GM18505 (cell line): ENCODE measurements at regions not wholly inside any gene's neighbourhood (a gene's known extent, or its start where the extent isn't known, plus 50 kb on each side); places are given as distances from the start of the nearest gene placed in this dataset.

Source experiments
- ATAC-seq: cut with Tn5 transposase; IDR thresholded peaks from one replicate; pipeline ENCODE4 v1.9.1; 2021; ENCODE audit not compliant: unreplicated experiment
- POLR2A ChIP-seq: IDR thresholded peaks from 4 replicates; pipeline ENCODE4 v1.6.1; 2011; ENCODE audit warnings: borderline replicate concordance; ENCODE audit not compliant: insufficient read depth, insufficient read length; ENCODE audit errors: extremely low read depth

DNA sequence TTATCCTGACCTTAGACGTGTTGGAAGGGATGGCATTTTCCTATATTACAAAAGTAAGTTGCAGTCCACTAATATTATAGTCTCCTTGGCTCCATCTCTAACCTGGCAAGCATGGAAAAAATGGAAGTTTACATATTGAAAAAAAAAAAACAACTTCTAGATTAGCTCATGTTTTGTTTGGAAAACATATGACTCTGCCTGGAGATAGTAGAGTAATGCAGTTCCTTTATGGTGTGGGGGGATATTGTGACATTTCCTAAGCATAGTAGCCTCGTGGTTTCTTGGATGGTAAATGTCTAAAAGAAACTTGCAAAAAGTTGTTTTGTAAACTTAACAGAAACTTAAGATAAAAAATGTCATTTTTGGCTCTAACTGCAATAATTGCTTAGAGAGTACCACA lies 244.4 kb upstream of the FBXL7 start:
- no peak for ATAC-seq
- TF ChIP-seq POLR2A = no peak

DNA sequence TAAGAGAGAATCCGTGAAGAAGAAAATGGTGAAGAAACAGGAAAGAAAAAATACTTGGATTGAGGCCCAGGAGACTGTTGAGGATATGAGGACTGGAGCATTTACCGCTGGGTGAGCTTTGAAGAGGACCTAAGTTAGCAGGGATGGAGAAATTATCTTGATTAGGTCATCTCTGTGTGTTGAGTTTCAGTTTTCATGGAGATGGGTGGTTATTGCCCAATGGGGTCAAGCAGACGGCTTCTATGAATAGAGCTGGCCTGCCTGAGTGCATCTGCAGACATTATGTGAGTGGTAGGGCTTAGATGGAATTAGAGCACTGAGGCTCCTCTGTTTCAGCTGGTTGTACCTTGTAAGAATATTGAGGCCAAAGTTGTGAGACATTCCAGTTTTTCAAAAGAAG lies 245.4 kb upstream of the FBXL7 start:
- ATAC-seq = no peak
- no peak for TF ChIP-seq POLR2A

DNA sequence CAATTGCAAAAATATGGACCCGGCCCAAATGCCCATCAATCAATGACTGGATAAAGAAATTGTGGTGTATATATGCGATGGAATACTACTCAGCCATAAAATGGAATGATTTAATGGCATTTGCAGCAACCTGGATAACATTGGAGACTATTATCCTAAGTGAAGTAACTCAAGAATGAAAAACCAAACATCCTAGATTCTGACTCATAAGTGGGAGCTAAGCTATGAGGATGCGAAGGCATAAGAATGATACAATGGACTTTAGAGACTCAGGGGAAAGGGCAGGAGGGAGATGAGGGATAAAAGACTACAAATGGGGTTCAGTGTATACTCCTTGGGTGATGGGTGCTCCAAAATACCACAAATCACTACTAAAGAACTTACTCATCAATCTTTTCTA lies 247.6 kb upstream of the FBXL7 start:
- ATAC-seq = no peak
- TF ChIP-seq POLR2A = no peak

DNA sequence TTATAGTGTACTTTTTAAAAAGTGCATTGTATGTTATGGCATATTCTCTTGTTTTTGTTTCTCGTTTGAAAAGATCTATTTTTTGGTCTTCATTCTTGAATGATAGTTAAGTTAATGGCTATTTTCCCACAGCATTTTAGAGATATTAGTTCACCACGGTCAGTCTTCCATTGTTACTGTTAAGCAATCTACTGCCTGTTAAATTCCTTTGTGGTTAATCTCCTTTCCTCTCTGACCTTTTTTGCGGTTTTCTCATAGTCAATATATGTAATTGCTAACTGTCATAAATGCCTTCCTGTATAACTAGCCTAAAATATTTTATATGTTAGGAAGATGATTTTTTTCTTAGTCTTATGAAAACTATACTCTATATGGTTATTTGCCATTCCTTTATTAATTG lies 250.8 kb upstream of the FBXL7 start:
- no peak for ATAC-seq
- TF ChIP-seq POLR2A = no peak

DNA sequence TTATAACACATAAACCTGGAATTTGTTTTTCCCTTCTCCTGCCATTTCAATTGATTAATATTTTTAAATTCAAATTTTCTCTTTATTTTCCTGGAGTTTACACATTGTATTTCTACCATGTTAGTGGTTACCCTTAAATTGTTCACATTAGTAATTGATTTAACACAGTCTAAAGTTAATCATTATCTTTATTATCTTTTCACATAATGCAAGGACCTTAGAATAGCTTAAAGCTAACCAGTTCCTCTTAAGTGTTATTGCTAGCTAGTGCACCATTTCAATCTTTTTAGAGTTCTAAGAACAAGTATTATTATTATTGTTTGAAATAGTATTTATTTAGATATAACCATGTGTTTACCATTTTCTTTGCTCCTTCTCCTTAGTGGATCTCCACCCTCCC lies 251.2 kb upstream of the FBXL7 start:
- no peak for ATAC-seq
- TF ChIP-seq POLR2A = no peak

DNA sequence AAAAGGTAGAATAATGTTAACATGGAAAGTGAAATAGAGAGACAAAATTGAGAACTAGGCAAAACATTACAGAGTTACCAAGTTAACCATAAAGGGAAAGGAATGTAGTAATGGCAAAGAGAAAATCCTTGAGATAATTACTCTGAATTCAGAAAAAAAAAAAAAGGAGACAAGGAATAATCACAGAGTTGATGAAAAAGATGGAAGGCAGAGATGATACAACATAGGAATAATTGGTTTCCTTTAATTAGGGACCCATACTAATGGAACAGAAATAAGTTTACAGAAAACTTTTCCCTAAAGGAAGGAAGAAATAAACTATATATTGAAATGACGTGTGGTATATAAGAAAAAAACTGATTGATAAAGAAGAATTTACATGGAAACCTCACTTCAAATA lies 254.1 kb upstream of the FBXL7 start:
- no peak for ATAC-seq
- no peak for TF ChIP-seq POLR2A

DNA sequence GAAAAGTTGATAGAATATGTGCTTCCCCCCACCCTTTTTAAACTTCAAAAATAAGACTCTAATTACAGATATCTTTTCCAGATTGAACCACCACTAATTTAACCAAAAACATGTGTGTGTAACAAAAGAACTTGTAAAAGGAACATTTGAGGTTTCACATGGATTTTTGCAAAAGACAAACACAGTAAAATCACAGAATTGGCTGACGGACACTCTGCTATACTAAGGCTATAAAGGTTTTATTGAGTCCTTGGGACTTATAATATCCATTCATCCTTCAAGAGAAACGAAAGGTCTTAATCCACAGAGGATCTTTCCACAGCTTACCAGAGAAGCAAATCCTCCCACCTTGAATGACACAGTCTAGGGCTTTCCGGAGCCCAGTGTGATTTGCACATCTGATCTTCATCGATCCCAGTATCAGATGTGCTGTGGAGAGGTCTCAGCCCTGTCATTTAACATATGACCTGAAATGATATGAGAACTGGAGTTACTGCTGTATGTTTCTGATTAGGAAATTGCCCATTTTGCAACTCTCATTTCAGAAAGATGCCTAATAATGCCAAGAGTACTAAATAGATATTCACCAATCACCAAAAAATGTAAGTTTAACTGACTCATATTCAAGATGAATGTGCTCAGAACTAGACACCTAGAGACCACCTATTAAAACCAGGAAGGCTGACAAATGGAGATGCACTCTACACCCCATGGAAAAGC lies 256.5 kb upstream of the FBXL7 start:
- TF ChIP-seq POLR2A = no peak
- ATAC-seq = no peak

DNA sequence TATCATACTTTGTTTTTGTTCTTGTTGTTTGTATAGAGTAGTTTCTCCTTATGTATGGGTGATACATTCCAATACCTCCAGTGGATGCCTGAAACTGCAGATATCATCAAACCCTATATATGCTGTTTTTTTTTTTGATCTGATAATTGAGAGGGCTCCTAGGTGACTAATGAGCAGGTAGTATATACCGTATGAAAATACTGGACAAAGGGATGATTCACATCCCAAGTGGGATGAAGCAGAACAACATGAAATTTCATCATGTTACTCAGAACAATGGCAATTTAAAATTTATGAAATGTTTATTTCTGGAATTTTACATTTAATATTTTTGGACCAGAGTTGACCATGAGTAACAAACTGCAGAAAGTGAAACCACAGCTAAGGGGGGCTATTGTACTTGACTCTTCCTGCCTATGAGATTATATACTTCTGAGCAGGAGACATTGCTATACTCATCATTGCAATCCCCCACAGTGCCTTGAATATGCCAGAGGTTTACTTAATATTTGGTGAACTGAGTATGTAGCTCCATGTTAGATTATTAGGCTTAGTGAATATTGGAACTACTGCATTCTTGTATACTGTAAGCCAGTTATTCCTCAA lies 258.7 kb upstream of the FBXL7 start:
- no peak for ATAC-seq
- no peak for TF ChIP-seq POLR2A

DNA sequence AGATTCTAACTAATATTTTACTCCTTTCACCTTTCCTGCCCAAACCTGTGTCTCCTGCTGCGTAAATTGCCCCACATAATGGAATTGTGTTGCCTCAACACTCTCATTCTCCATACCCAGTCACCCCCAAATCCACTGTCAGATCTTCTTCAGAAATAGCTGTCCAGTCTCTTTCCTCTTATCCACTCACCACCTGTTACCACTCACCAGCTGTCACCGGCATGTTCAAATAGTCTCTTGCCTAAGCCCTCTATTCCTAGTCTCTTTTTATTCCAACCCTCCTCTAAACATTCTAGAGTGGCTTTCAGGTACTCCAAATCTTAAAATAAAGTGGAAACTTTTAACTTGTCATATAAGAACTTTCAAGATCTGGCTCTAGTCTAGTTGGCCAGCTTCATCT lies 262.0 kb upstream of the FBXL7 start:
- ATAC-seq = no peak
- no peak for TF ChIP-seq POLR2A

DNA sequence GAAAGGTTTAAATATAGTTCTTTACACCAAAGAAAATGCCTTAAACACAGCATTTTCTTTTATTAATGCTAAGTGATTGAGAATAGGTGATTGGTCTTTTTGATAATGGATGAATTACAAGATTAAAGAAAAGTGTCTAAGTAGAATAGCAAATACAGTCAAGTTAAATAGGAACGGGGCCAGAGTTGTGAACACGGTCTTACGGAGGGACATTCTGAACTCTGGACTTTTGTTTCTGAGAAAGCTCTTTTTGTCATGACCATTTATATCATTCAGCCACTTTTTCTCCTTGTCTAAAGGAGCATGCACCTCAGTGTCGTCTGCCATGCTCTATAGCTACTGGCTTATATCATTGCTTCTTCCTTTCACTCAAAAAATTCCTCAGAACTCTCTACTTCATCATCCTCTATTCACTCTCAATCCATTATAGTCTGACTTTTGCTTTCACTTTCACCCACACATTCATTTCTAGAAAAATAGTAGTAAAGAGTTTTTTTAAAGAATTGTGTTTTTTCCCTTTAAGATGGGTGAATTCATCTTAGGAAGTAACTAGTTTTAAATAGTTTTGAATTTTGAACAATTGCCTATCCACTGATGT lies 263.0 kb upstream of the FBXL7 start:
- ATAC-seq = no peak
- TF ChIP-seq POLR2A = no peak

DNA sequence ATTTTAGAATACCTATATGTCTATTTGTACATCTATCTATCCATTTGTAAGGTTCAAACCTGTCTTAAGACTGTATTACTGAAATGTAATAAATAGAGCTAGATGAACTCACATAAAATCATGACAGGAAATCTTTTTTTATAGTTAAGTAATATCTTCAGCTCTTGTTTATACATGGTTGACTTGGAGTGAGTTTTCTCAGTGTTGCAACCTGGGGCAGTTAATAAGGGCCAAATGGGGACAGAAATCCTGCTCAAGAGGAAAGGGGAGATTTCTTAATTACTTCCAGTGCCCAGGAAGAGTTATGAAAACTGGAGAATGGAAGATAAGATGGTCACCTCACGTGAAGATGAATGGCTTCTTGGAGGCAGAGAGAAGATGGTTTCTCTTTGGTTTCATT lies 265.1 kb upstream of the FBXL7 start:
- TF ChIP-seq POLR2A = no peak
- ATAC-seq = no peak

DNA sequence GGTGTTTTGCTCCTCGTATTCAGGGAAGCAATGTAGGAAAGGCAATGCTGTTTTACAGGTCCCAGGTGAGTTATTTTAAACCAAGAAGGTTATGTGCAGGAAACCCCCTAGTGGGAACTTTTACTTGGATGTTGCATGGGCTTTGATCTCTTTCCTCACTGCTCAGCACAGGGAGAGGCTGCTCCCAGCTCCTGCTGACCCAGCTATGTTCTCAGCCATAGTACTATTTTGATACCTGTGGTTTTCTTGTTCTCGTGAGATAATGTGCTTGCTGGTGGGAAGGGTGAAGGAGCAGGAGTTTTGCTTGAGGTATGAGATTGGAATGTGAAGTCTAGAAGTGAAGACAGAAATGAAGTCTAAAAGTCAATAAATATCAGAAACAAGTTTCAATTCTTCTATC lies 265.6 kb upstream of the FBXL7 start:
- no peak for TF ChIP-seq POLR2A
- no peak for ATAC-seq

DNA sequence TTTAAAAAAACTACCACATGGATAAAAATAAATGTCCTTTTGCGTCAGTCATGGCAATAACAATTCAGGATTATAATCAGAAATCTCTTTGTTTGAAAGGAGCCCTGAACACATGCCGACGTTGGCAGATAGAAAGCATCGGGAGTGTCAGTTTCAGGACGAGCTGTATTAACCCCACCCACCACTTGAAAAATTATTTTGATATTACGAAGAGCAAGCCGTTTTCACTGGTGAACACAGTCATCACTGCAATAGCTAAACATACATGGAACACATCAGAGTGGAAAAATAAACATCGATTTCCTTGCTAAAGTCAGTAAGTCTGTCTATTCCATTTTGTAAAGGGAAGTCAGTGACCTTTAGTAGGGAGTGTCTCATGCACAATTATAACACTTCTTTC lies 266.4 kb upstream of the FBXL7 start:
- no peak for ATAC-seq
- no peak for TF ChIP-seq POLR2A

DNA sequence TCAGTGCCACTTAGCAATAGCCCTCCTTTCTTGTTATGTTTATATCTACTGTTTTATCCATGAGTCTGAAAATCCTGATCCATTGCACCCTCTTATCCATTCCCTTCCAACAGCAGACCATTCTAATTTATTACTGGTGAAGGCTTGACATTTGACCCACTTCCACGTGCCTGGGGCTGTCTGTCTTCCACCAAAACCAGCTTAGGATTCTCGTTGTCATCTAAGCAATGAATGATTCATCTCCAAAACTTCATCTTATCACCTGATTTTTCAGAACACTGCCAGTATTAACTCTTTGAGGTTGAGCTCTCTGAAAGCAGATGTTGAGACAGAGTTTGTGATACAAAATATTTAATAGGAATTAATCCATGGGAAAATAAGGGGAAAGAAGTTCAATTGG lies 277.8 kb upstream of the FBXL7 start:
- TF ChIP-seq POLR2A = no peak
- no peak for ATAC-seq
